ENCODE measurements at regions not wholly inside any gene's neighbourhood (a gene's known extent, or its start where the extent isn't known, plus 50 kb on each side); places are given as distances from the start of the nearest gene placed in this dataset.

DNA sequence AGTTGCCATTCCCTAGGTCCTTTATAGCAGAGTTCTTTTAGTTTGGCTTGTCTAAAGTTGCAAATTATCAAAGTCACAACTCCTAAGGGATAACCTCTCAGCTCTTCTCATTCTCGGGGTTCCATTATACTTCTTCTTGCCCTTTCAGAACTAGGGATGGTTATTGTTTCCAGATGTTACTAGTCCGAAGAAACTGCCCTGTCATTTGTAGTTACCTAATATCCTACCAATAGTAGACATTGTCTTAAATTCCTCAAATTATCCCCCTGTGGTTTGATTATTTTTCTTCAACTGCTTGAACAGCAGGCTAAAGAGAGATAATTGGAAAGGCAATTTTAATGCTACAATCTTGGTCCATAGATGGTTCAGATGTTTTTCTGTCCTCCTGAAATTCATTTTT, 709.8 kb downstream of the KCTD16 start:
- TF ChIP-seq, protein P1, sequence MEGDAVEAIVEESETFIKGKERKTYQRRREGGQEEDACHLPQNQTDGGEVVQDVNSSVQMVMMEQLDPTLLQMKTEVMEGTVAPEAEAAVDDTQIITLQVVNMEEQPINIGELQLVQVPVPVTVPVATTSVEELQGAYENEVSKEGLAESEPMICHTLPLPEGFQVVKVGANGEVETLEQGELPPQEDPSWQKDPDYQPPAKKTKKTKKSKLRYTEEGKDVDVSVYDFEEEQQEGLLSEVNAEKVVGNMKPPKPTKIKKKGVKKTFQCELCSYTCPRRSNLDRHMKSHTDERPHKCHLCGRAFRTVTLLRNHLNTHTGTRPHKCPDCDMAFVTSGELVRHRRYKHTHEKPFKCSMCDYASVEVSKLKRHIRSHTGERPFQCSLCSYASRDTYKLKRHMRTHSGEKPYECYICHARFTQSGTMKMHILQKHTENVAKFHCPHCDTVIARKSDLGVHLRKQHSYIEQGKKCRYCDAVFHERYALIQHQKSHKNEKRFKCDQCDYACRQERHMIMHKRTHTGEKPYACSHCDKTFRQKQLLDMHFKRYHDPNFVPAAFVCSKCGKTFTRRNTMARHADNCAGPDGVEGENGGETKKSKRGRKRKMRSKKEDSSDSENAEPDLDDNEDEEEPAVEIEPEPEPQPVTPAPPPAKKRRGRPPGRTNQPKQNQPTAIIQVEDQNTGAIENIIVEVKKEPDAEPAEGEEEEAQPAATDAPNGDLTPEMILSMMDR (conservative IDR thresholded peaks at IDR 0.05; ENCODE audit: low read depth, low read length) = no peak
- TF ChIP-seq POLR2A (IDR thresholded peaks at IDR 0.05; ENCODE audit: low read depth, low read length) (no peak), FOS (IDR thresholded peaks at IDR 0.05; ENCODE audit: low read depth, low read length) (no peak), MXI1 (IDR thresholded peaks at IDR 0.05; ENCODE audit: borderline replicate concordance, low read depth, low read length) (no peak), CEBPB (IDR thresholded peaks at IDR 0.05; ENCODE audit: low read depth, low read length) (no peak), CHD1 (IDR thresholded peaks at IDR 0.05; ENCODE audit: low read depth, low read length) (no peak)

Measured in IMR-90 (cell line).